ENCODE measurements at regions not wholly inside any gene's neighbourhood (a gene's known extent, or its start where the extent isn't known, plus 50 kb on each side); places are given as distances from the start of the nearest gene placed in this dataset.

DNA sequence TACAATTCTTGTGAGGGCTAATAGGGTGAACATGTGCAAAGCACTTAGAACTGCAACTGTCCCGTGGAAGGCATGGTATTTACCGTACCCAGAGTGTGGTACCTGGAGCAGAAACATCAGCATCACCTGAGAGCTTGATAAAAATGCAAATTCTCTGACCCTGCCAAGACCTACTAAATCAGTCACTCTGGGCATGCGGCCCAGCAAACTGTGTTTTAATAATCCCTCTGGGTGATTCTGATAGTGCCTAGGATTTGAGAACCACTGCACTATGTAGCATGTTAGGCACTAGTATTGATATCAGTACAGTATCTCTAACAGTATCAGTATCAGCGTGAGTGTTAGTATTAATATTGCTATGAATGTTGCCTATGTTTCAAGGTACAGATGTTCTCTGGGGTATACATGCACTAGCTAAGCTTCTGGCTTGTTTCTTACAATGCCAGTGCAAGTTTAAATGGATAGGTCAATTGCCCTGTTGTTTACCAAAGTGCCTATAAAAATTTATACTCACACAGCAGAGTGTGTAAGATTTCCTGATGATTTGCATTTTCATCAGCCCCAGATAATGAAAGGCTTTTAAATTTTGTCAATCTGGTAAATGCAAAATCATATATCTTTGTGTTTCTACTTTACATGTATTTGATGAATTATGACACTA, 354.0 kb downstream of the HS3ST1 start:
- TF ChIP-seq, protein P1, sequence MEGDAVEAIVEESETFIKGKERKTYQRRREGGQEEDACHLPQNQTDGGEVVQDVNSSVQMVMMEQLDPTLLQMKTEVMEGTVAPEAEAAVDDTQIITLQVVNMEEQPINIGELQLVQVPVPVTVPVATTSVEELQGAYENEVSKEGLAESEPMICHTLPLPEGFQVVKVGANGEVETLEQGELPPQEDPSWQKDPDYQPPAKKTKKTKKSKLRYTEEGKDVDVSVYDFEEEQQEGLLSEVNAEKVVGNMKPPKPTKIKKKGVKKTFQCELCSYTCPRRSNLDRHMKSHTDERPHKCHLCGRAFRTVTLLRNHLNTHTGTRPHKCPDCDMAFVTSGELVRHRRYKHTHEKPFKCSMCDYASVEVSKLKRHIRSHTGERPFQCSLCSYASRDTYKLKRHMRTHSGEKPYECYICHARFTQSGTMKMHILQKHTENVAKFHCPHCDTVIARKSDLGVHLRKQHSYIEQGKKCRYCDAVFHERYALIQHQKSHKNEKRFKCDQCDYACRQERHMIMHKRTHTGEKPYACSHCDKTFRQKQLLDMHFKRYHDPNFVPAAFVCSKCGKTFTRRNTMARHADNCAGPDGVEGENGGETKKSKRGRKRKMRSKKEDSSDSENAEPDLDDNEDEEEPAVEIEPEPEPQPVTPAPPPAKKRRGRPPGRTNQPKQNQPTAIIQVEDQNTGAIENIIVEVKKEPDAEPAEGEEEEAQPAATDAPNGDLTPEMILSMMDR (IDR thresholded peaks at IDR 0.05; ENCODE audit: unreplicated experiment in 3 of 3), result no peak
- Mint-ChIP-seq H3K36me3 (ENCODE audit: low read depth) (no peaks in the 10 kb centered on the region), H3K4me1 (no peaks in the 10 kb centered on the region), H3K9me3 (no peaks in the 10 kb centered on the region), H3K4me3 (no peak overlapping the region), H3K27me3 (ENCODE audit: low read depth) (no peaks in the 10 kb centered on the region), H3K27ac (no peak overlapping the region)

DNA sequence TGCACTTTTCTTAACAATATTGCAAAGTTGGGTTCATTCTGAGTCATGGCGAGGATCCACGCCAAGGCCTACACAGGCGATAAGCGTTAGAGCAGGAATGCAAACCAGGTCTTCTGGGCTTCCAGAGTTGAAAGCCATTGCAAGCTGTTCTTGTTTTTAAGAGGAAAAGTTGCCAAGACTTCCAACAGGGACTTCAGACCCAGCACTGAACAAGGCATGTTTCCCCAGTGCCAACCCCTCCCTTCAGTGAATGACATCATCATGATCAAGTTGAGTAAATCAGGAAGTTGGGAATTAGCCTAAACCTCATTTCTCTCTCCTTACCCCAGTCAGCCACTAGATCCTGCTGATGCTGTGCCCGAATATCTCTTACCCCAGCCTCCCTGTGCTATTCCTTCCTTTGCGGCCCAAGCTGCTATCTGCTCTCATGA, 355.1 kb downstream of the HS3ST1 start:
- H3K36me3 Mint-ChIP-seq (ENCODE audit: low read depth), result no peaks in the 10 kb centered on the region
- TF ChIP-seq, protein P1 (IDR thresholded peaks at IDR 0.05; ENCODE audit: unreplicated experiment in 3 of 3), result no peak
- no peak overlapping the region for H3K4me3 Mint-ChIP-seq
- no peak overlapping the region for H3K27ac Mint-ChIP-seq
- H3K27me3 Mint-ChIP-seq (ENCODE audit: low read depth), result no peaks in the 10 kb centered on the region
- no peaks in the 10 kb centered on the region for H3K9me3 Mint-ChIP-seq
- H3K4me1 Mint-ChIP-seq, result peaks cover 4% of the 10 kb centered on the region

DNA sequence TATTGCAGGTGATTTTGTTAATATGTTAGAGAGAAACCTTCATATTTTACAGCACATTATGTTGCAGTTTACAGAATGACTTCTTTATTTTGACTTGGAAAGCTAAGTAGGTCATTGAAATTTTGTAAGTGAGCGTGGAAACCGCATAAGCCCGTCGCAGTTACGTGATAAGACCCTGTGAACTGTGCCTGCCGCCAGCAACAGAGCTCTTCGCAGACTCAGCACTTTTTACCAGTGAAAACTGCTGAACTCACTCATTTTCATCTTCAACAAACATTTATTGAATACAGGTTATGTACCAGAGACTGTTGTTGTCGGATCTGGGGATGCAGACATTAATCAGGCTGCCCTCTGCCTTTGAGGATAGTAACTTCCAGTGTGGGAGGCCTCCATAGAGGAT, 355.7 kb downstream of the HS3ST1 start:
- no peak overlapping the region for H3K27ac Mint-ChIP-seq
- H3K9me3 Mint-ChIP-seq, result no peaks in the 10 kb centered on the region
- TF ChIP-seq, protein P1 (IDR thresholded peaks at IDR 0.05; ENCODE audit: unreplicated experiment in 3 of 3), result no peak
- H3K4me3 Mint-ChIP-seq, result no peak overlapping the region
- H3K27me3 Mint-ChIP-seq (ENCODE audit: low read depth), result no peaks in the 10 kb centered on the region
- peaks cover 6% of the 10 kb centered on the region for H3K4me1 Mint-ChIP-seq
- H3K36me3 Mint-ChIP-seq (ENCODE audit: low read depth), result no peaks in the 10 kb centered on the region

DNA sequence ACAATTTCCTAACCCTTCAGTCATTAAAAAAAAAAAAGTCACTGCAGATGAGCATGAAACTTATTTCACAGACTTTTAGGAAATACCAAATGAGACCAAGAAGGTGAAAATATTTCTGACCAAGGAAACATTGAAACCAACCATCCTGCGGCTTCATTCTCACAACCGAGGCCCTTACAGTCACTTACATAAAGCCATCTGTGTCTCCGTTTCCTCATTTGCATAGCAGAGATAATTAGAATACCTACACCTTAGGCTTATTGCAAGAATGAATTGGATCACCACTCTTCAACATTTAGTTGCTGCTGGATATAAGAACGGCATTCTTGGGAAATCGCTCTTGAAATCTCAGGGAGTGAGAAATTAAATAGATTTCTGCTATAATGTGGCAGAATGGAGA, 356.2 kb downstream of the HS3ST1 start:
- no peak overlapping the region for H3K27ac Mint-ChIP-seq
- peaks cover 6% of the 10 kb centered on the region for H3K4me1 Mint-ChIP-seq
- H3K4me3 Mint-ChIP-seq, result no peak overlapping the region
- H3K27me3 Mint-ChIP-seq (ENCODE audit: low read depth), result no peaks in the 10 kb centered on the region
- TF ChIP-seq, protein P1 (IDR thresholded peaks at IDR 0.05; ENCODE audit: unreplicated experiment in 3 of 3), result no peak
- no peaks in the 10 kb centered on the region for H3K9me3 Mint-ChIP-seq
- no peaks in the 10 kb centered on the region for H3K36me3 Mint-ChIP-seq (ENCODE audit: low read depth)

DNA sequence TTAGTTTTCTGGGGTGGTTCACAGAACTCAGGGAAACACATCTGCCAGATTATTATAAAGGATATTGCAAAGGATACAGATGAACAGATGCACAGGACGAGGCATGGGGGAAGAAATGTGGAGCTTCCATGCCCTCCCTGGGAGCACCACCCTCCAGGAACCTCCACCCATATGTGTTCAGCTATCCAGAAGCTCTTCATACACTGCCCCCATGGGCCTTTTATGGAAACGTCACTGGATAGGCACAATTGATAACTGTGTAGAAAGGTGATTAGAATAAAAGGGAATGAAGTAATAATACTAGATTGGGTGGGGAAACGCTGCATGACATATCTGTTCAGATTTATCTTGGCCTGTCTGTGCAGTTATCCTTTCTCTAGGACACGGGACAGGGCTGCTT, 357.9 kb downstream of the HS3ST1 start:
- Mint-ChIP-seq H3K9me3 (peaks cover 3% of the 10 kb centered on the region), H3K36me3 (ENCODE audit: low read depth) (no peaks in the 10 kb centered on the region), H3K4me3 (no peak overlapping the region), H3K4me1 (peaks cover 6% of the 10 kb centered on the region), H3K27me3 (ENCODE audit: low read depth) (no peaks in the 10 kb centered on the region), H3K27ac (no peak overlapping the region)
- TF ChIP-seq, protein P1 (IDR thresholded peaks at IDR 0.05; ENCODE audit: unreplicated experiment in 3 of 3), result no peak

DNA sequence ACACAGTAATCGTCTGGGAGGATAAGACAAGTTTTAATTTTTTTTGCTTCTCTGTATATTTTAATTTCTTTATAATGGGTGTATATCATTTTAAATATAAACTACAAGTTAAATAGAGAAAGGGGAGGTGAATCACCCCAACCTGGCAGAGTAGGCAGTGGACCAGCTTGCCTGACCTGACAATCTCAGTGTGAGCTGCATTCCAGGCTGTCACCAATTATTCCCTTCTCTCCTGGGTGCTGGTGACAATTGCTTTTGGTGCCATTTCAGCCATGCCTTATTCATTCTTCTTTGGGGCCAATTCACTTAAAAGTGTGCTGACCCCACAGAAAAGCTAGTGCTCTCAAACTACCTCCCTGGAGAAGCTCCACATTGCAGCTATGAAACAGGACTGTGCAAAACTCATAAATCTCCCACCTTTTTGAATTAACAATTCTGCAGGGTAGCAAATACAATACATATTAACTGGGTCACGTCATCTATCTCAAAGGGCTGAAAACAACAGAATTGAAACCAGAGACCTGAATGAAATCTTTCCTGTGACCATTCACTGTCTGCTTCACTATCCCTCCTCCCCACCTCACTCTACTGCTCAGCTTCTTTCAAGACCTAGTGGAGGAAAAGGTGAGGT, 359.0 kb downstream of the HS3ST1 start:
- Mint-ChIP-seq H3K9me3 (peaks cover 3% of the 10 kb centered on the region), H3K36me3 (ENCODE audit: low read depth) (no peaks in the 10 kb centered on the region), H3K4me3 (no peak overlapping the region), H3K4me1 (peaks cover 6% of the 10 kb centered on the region), H3K27me3 (ENCODE audit: low read depth) (no peaks in the 10 kb centered on the region), H3K27ac (no peak overlapping the region)
- TF ChIP-seq, protein P1 (IDR thresholded peaks at IDR 0.05; ENCODE audit: unreplicated experiment in 3 of 3), result no peak
